ENCODE measurements at regions not wholly inside any gene's neighbourhood (a gene's known extent, or its start where the extent isn't known, plus 50 kb on each side); places are given as distances from the start of the nearest gene placed in this dataset.

- ATAC-seq, result no peak
- Histone ChIP-seq H3K4me2 (no peak overlapping the region), H3K4me3 (no peak overlapping the region), H3K4me1 (peaks cover 16% of the 10 kb centered on the region), H3K9me3 (no peaks in the 10 kb centered on the region), H3K27ac (peak overlapping the region in 1 of 2 experiments; percentile 71; a peak in 1 of 6 replicates)
- ChIA-PET CTCF (interaction anchor here (1.0 to 1.1 kb wide), 2 partner anchors 16 to 31 kb away, joined by 3 read pairs; no protein-coding TSS in a partner anchor), POLR2A (no interaction called here)
- TF ChIP-seq, protein P1, sequence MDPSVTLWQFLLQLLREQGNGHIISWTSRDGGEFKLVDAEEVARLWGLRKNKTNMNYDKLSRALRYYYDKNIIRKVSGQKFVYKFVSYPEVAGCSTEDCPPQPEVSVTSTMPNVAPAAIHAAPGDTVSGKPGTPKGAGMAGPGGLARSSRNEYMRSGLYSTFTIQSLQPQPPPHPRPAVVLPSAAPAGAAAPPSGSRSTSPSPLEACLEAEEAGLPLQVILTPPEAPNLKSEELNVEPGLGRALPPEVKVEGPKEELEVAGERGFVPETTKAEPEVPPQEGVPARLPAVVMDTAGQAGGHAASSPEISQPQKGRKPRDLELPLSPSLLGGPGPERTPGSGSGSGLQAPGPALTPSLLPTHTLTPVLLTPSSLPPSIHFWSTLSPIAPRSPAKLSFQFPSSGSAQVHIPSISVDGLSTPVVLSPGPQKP (IDR thresholded peaks at IDR 0.05; ENCODE audit: low read depth, low read length), result no peak
- no peak for TF ChIP-seq HEYL (CRISPR knock-in tag; IDR thresholded peaks at IDR 0.05)
- no peak for TF ChIP-seq RFX5 (IDR thresholded peaks at IDR 0.05)
- TF ChIP-seq KDM1A (IDR thresholded peaks at IDR 0.05; ENCODE audit: low read depth), result no peak
- no peak for TF ChIP-seq TP53 (CRISPR knock-in tag; IDR thresholded peaks at IDR 0.05)
- TF ChIP-seq MAZ (IDR thresholded peaks at IDR 0.05; ENCODE audit: borderline replicate concordance, low read depth, low read length), result no peak
- TF ChIP-seq MYC (IDR thresholded peaks at IDR 0.05; ENCODE audit: borderline replicate concordance, low read length), result no peak
- TF ChIP-seq, protein P2, sequence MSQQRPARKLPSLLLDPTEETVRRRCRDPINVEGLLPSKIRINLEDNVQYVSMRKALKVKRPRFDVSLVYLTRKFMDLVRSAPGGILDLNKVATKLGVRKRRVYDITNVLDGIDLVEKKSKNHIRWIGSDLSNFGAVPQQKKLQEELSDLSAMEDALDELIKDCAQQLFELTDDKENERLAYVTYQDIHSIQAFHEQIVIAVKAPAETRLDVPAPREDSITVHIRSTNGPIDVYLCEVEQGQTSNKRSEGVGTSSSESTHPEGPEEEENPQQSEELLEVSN (IDR thresholded peaks at IDR 0.05; ENCODE audit: borderline replicate concordance, low read depth), result no peak
- TF ChIP-seq, protein P3, sequence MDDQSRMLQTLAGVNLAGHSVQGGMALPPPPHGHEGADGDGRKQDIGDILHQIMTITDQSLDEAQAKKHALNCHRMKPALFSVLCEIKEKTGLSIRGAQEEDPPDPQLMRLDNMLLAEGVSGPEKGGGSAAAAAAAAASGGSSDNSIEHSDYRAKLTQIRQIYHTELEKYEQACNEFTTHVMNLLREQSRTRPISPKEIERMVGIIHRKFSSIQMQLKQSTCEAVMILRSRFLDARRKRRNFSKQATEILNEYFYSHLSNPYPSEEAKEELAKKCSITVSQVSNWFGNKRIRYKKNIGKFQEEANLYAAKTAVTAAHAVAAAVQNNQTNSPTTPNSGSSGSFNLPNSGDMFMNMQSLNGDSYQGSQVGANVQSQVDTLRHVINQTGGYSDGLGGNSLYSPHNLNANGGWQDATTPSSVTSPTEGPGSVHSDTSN (IDR thresholded peaks at IDR 0.05), result no peak
- no peak for TF ChIP-seq FOXS1 (CRISPR knock-in tag; IDR thresholded peaks at IDR 0.05)
- FAIRE-seq, result peak; percentile 65
- no peak for DNase-seq (ENCODE audit: low read depth in 1 of 2, low spot score in 1 of 2)
Observed at GRCh38 chr10:62562795-62563194, 188.6 kb downstream of the ZNF365 start.

DNA sequence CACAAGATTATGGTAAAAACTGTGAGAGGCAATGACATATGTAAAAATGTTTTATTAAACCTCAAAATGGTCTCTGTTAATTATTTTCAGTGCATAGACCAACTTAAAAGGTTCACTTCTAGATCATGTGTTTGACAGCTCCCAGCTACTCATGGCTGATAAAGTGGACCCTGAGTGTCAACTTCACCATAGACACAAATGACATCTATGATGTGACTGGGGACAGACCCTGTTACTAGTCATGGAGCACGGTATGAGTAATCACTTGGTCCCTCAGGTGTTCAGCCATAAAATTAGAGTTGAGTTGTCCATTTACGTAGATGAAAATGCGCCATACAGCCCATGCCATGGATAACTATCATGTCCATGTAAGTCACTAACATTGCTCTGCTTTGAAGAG, 199.8 kb downstream of the ZNF365 start:
- FAIRE-seq (no peak), DNase-seq (ENCODE audit: low read depth in 1 of 2, low spot score in 1 of 2) (no peak), ATAC-seq (no peak)
- ChIA-PET POLR2A (no interaction called here), CTCF (interaction anchor here (1.4 kb wide), 1 partner anchor 136 kb away, joined by 4 read pairs; no protein-coding TSS in a partner anchor)
- no peaks in the 10 kb centered on the region for H3K4me1 ChIP-seq
- H3K4me3 ChIP-seq, result no peak overlapping the region
- WGBS (ENCODE audit: missing lambda C conversion rate), result 64% methylated on average over 2 of the region's 3 CpGs
- no peak overlapping the region for H3K27ac ChIP-seq
- no peak for TF ChIP-seq NR3C1 (IDR thresholded peaks at IDR 0.05)
- TF ChIP-seq RAD21 (conservative IDR thresholded peaks at IDR 0.05 in 1 of 2, IDR thresholded peaks at IDR 0.05 in 1 of 2), result no peak
- TF ChIP-seq PHF8 (IDR thresholded peaks at IDR 0.05; ENCODE audit: borderline replicate concordance, low read depth), result no peak
- no peak for TF ChIP-seq CHD2 (IDR thresholded peaks at IDR 0.05; ENCODE audit: low read length, partially characterized antibody)
- no peak for TF ChIP-seq MAFK (IDR thresholded peaks at IDR 0.05; ENCODE audit: partially characterized antibody)
- TF ChIP-seq CBX8 (IDR thresholded peaks at IDR 0.05), result no peak
- TF ChIP-seq POLR2A (IDR thresholded peaks at IDR 0.05; ENCODE audit: low read length), result no peak
- TF ChIP-seq, protein P4, sequence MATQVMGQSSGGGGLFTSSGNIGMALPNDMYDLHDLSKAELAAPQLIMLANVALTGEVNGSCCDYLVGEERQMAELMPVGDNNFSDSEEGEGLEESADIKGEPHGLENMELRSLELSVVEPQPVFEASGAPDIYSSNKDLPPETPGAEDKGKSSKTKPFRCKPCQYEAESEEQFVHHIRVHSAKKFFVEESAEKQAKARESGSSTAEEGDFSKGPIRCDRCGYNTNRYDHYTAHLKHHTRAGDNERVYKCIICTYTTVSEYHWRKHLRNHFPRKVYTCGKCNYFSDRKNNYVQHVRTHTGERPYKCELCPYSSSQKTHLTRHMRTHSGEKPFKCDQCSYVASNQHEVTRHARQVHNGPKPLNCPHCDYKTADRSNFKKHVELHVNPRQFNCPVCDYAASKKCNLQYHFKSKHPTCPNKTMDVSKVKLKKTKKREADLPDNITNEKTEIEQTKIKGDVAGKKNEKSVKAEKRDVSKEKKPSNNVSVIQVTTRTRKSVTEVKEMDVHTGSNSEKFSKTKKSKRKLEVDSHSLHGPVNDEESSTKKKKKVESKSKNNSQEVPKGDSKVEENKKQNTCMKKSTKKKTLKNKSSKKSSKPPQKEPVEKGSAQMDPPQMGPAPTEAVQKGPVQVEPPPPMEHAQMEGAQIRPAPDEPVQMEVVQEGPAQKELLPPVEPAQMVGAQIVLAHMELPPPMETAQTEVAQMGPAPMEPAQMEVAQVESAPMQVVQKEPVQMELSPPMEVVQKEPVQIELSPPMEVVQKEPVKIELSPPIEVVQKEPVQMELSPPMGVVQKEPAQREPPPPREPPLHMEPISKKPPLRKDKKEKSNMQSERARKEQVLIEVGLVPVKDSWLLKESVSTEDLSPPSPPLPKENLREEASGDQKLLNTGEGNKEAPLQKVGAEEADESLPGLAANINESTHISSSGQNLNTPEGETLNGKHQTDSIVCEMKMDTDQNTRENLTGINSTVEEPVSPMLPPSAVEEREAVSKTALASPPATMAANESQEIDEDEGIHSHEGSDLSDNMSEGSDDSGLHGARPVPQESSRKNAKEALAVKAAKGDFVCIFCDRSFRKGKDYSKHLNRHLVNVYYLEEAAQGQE (IDR thresholded peaks at IDR 0.05), result no peak
- TF ChIP-seq, protein P5, sequence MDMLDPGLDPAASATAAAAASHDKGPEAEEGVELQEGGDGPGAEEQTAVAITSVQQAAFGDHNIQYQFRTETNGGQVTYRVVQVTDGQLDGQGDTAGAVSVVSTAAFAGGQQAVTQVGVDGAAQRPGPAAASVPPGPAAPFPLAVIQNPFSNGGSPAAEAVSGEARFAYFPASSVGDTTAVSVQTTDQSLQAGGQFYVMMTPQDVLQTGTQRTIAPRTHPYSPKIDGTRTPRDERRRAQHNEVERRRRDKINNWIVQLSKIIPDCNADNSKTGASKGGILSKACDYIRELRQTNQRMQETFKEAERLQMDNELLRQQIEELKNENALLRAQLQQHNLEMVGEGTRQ (IDR thresholded peaks at IDR 0.05), result no peak
- TF ChIP-seq FOSL2 (IDR thresholded peaks at IDR 0.05), result no peak
- no peak for TF ChIP-seq FOSL2 (CRISPR knock-in tag; IDR thresholded peaks at IDR 0.05)
- TF ChIP-seq, protein P2 (IDR thresholded peaks at IDR 0.05; ENCODE audit: borderline replicate concordance, low read depth), result no peak
- no peak for TF ChIP-seq EHF (CRISPR knock-in tag; IDR thresholded peaks at IDR 0.05)
- no peak for TF ChIP-seq NFE2L2 (conservative IDR thresholded peaks at IDR 0.05; ENCODE audit: low read length)
- no peak for TF ChIP-seq JUN (IDR thresholded peaks at IDR 0.05)
- TF ChIP-seq, protein P6, sequence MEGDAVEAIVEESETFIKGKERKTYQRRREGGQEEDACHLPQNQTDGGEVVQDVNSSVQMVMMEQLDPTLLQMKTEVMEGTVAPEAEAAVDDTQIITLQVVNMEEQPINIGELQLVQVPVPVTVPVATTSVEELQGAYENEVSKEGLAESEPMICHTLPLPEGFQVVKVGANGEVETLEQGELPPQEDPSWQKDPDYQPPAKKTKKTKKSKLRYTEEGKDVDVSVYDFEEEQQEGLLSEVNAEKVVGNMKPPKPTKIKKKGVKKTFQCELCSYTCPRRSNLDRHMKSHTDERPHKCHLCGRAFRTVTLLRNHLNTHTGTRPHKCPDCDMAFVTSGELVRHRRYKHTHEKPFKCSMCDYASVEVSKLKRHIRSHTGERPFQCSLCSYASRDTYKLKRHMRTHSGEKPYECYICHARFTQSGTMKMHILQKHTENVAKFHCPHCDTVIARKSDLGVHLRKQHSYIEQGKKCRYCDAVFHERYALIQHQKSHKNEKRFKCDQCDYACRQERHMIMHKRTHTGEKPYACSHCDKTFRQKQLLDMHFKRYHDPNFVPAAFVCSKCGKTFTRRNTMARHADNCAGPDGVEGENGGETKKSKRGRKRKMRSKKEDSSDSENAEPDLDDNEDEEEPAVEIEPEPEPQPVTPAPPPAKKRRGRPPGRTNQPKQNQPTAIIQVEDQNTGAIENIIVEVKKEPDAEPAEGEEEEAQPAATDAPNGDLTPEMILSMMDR (IDR thresholded peaks at IDR 0.05), result no peak
- TF ChIP-seq TFCP2L1 (CRISPR knock-in tag; IDR thresholded peaks at IDR 0.05), result no peak
- no peak for TF ChIP-seq GATA3 (IDR thresholded peaks at IDR 0.05; ENCODE audit: borderline replicate concordance)
- no peak overlapping the region for H3K4me2 ChIP-seq
- H3K9me3 ChIP-seq, result no peaks in the 10 kb centered on the region
